Skeletal muscle tissue (tissue), 3 donors: ENCODE measurements at regions not wholly inside any gene's neighbourhood (a gene's known extent, or its start where the extent isn't known, plus 50 kb on each side); places are given as distances from the start of the nearest gene placed in this dataset.

Experiments used
- H3K27ac ChIP-seq: one replicate; pipeline ENCODE4 v1.7.0; 2013; ENCODE audit warnings: mild to moderate bottlenecking, low read depth, low read length, inconsistent platforms
- H3K27me3 ChIP-seq, 3 donors: one replicate each; pipeline ENCODE4 v1.7.0; 2013; ENCODE audit warnings: low read length in 3 of 3; ENCODE audit not compliant: control insufficient read depth in 3 of 3, insufficient read depth in 3 of 3
- H3K36me3 ChIP-seq, 3 donors: one replicate each; pipeline ENCODE4 v1.7.0; 2013; ENCODE audit warnings: low read length in 3 of 3; ENCODE audit not compliant: control insufficient read depth in 3 of 3, insufficient read depth in 3 of 3
- H3K4me1 ChIP-seq, 3 donors: one replicate each; pipeline ENCODE4 v1.7.0; 2013; ENCODE audit warnings: low read length in 3 of 3, mild to moderate bottlenecking in 3 of 3; ENCODE audit not compliant: control insufficient read depth in 3 of 3, insufficient read depth in 3 of 3
- H3K4me3 ChIP-seq, 3 donors: one replicate each; pipeline ENCODE4 v1.7.0; 2013; ENCODE audit warnings: low read length in 3 of 3
- H3K9ac ChIP-seq, 3 donors: one replicate each; pipeline ENCODE4 v1.7.0; 2013; ENCODE audit warnings: low read length in 3 of 3, mild to moderate bottlenecking in 3 of 3, moderate library complexity in 2 of 3, low read depth in 1 of 3
- H3K9me3 ChIP-seq, 3 donors: one replicate each; pipeline ENCODE4 v1.7.0; 2013; ENCODE audit warnings: low read length in 3 of 3; ENCODE audit not compliant: control insufficient read depth in 3 of 3
- donor health status: Osteomylitis.

GRCh38 chr20:12316794-12317193, 399.1 kb downstream of the BTBD3 start:
- no peak overlapping the region for H3K4me3 ChIP-seq
- H3K9ac ChIP-seq: no peak overlapping the region
- H3K4me1 ChIP-seq: no peaks in the 10 kb centered on the region
- H3K9me3 ChIP-seq: no peaks in the 10 kb centered on the region
- no peaks in the 10 kb centered on the region for H3K27me3 ChIP-seq
- no peaks in the 10 kb centered on the region for H3K36me3 ChIP-seq
- no peak overlapping the region for H3K27ac ChIP-seq

- no peaks in the 10 kb centered on the region for H3K4me1 ChIP-seq
- H3K4me3 ChIP-seq: no peak overlapping the region
- no peak overlapping the region for H3K27ac ChIP-seq
- no peaks in the 10 kb centered on the region for H3K36me3 ChIP-seq
- H3K9ac ChIP-seq: no peak overlapping the region
- no peaks in the 10 kb centered on the region for H3K27me3 ChIP-seq
- no peaks in the 10 kb centered on the region for H3K9me3 ChIP-seq
Measured at GRCh38 chr20:12317433-12317832, 399.7 kb downstream of the BTBD3 start.

- H3K9ac ChIP-seq: no peak overlapping the region
- H3K4me3 ChIP-seq: no peak overlapping the region
- no peaks in the 10 kb centered on the region for H3K27me3 ChIP-seq
- no peaks in the 10 kb centered on the region for H3K36me3 ChIP-seq
- no peak overlapping the region for H3K27ac ChIP-seq
- H3K9me3 ChIP-seq: no peaks in the 10 kb centered on the region
- H3K4me1 ChIP-seq: no peaks in the 10 kb centered on the region
Measured at GRCh38 chr20:12318043-12318442, 400.4 kb downstream of the BTBD3 start.

- Histone ChIP-seq H3K4me3 (no peak overlapping the region), H3K27ac (no peak overlapping the region), H3K4me1 (no peaks in the 10 kb centered on the region), H3K36me3 (no peaks in the 10 kb centered on the region), H3K9me3 (no peaks in the 10 kb centered on the region), H3K9ac (no peak overlapping the region), H3K27me3 (no peaks in the 10 kb centered on the region)
Measured at GRCh38 chr20:12321736-12322135, 404.0 kb downstream of the BTBD3 start.

- no peak overlapping the region for H3K9ac ChIP-seq
- H3K36me3 ChIP-seq: no peaks in the 10 kb centered on the region
- no peaks in the 10 kb centered on the region for H3K9me3 ChIP-seq
- H3K27ac ChIP-seq: no peak overlapping the region
- no peaks in the 10 kb centered on the region for H3K4me1 ChIP-seq
- no peaks in the 10 kb centered on the region for H3K27me3 ChIP-seq
- no peak overlapping the region for H3K4me3 ChIP-seq
Measured at GRCh38 chr20:12327205-12327604, 409.5 kb downstream of the BTBD3 start.

- no peak overlapping the region for H3K4me3 ChIP-seq
- H3K9ac ChIP-seq: no peak overlapping the region
- H3K9me3 ChIP-seq: no peaks in the 10 kb centered on the region
- H3K27ac ChIP-seq: no peak overlapping the region
- no peaks in the 10 kb centered on the region for H3K36me3 ChIP-seq
- no peaks in the 10 kb centered on the region for H3K27me3 ChIP-seq
- H3K4me1 ChIP-seq: no peaks in the 10 kb centered on the region
Measured at GRCh38 chr20:12331236-12331635, 413.5 kb downstream of the BTBD3 start.

- H3K4me1 ChIP-seq: no peaks in the 10 kb centered on the region
- no peaks in the 10 kb centered on the region for H3K9me3 ChIP-seq
- H3K27me3 ChIP-seq: no peaks in the 10 kb centered on the region
- H3K4me3 ChIP-seq: no peak overlapping the region
- H3K36me3 ChIP-seq: no peaks in the 10 kb centered on the region
- no peak overlapping the region for H3K27ac ChIP-seq
- no peak overlapping the region for H3K9ac ChIP-seq
Measured at GRCh38 chr20:12337601-12338000, 419.9 kb downstream of the BTBD3 start.

- Histone ChIP-seq H3K4me1 (no peaks in the 10 kb centered on the region), H3K4me3 (no peak overlapping the region), H3K36me3 (no peaks in the 10 kb centered on the region), H3K9ac (no peak overlapping the region), H3K27me3 (no peaks in the 10 kb centered on the region), H3K9me3 (no peaks in the 10 kb centered on the region), H3K27ac (no peak overlapping the region)
Measured at GRCh38 chr20:12345978-12346377, 428.3 kb downstream of the BTBD3 start.

GRCh38 chr20:12353842-12354241, 436.1 kb downstream of the BTBD3 start:
- Histone ChIP-seq H3K9me3 (no peaks in the 10 kb centered on the region), H3K4me1 (no peaks in the 10 kb centered on the region), H3K36me3 (no peaks in the 10 kb centered on the region), H3K4me3 (no peak overlapping the region), H3K27ac (no peak overlapping the region), H3K27me3 (no peaks in the 10 kb centered on the region), H3K9ac (no peak overlapping the region)

- H3K36me3 ChIP-seq: no peaks in the 10 kb centered on the region
- no peak overlapping the region for H3K27ac ChIP-seq
- H3K9ac ChIP-seq: no peak overlapping the region
- H3K27me3 ChIP-seq: no peaks in the 10 kb centered on the region
- H3K4me3 ChIP-seq: no peak overlapping the region
- H3K4me1 ChIP-seq: no peaks in the 10 kb centered on the region
- no peaks in the 10 kb centered on the region for H3K9me3 ChIP-seq
Measured at GRCh38 chr20:12354725-12355124, 437.0 kb downstream of the BTBD3 start.

- Histone ChIP-seq H3K27ac (no peak overlapping the region), H3K4me1 (no peaks in the 10 kb centered on the region), H3K27me3 (no peaks in the 10 kb centered on the region), H3K9me3 (no peaks in the 10 kb centered on the region), H3K9ac (no peak overlapping the region), H3K36me3 (no peaks in the 10 kb centered on the region), H3K4me3 (no peak overlapping the region)
Measured at GRCh38 chr20:12355185-12355584, 437.5 kb downstream of the BTBD3 start.
